Thoracic aorta (tissue), 2 donors: ENCODE measurements at regions not wholly inside any gene's neighbourhood (a gene's known extent, or its start where the extent isn't known, plus 50 kb on each side); places are given as distances from the start of the nearest gene placed in this dataset.

Source experiments
- ATAC-seq: fragments of 150-250 bp; one replicate; pipeline ENCODE4 v1.8.0; 2017; ENCODE audit warnings: low read depth; ENCODE audit not compliant: insufficient number of reproducible peaks, low FRiP score
- DNase-seq: peaks from one replicate; pipeline ENCODE4 v3.0.0-alpha.2; 2020; ENCODE audit warnings: low spot score
- H3K27ac ChIP-seq, 2 donors: fragments of 200-600 bp; sonication (generic); 1 replicate in 1 of 2; 2 replicates in 1 of 2; pipeline ENCODE4 v1.5.1; 2016; ENCODE audit warnings: mild to moderate bottlenecking in 2 of 2, moderate library complexity in 2 of 2
- H3K27me3 ChIP-seq: fragments of 200-600 bp; sonication (generic); replicated peaks from 2 replicates; pipeline ENCODE4 v1.6.0; 2016; ENCODE audit warnings: mild to moderate bottlenecking; ENCODE audit not compliant: insufficient read depth
- H3K36me3 ChIP-seq: fragments of 200-600 bp; sonication (generic); one replicate; pipeline ENCODE4 v1.5.1; 2016
- H3K4me1 ChIP-seq, 2 donors: fragments of 200-600 bp; sonication (generic); 1 replicate in 1 of 2; 2 replicates in 1 of 2; pipeline versions ENCODE4 v1.5.1 to v1.6.0; 2016; ENCODE audit warnings: low read depth in 2 of 2, mild to moderate bottlenecking in 1 of 2; ENCODE audit not compliant: control insufficient read depth in 1 of 2
- H3K4me3 ChIP-seq: fragments of 200-600 bp; sonication (generic); 2 replicates; pipeline ENCODE4 v1.5.1; 2016; ENCODE audit warnings: mild to moderate bottlenecking
- H3K9me3 ChIP-seq: fragments of 200-600 bp; sonication (generic); 2 replicates; pipeline ENCODE4 v1.5.1; 2016
- TF ChIP-seq, protein P1 (sequence below): fragments of 200-600 bp; sonication (generic); IDR thresholded peaks from one replicate; pipeline ENCODE4 v1.5.1; 2019; ENCODE audit warnings: antibody characterized with exemption

DNA sequence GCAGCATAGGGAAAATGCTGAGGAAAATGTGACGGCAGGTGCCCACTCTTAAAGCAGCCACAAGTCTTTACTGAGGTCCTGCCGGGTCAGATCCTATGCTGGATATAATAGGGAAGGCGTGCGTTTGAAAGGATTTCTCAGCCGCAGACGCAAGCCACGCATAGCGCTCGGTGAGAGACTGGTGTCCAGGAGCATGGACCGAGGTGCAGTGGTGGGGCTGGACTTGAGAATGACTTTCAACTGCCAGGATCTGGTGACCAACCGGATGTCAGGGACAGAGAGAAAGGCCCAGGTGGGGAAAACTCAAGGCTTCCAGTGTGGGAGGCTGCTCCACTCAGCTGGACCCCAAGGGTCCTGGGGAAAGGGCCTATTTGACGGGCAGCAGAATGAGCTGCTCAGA lies 74.7 kb upstream of the INSIG1 start:
- TF ChIP-seq, protein P1, sequence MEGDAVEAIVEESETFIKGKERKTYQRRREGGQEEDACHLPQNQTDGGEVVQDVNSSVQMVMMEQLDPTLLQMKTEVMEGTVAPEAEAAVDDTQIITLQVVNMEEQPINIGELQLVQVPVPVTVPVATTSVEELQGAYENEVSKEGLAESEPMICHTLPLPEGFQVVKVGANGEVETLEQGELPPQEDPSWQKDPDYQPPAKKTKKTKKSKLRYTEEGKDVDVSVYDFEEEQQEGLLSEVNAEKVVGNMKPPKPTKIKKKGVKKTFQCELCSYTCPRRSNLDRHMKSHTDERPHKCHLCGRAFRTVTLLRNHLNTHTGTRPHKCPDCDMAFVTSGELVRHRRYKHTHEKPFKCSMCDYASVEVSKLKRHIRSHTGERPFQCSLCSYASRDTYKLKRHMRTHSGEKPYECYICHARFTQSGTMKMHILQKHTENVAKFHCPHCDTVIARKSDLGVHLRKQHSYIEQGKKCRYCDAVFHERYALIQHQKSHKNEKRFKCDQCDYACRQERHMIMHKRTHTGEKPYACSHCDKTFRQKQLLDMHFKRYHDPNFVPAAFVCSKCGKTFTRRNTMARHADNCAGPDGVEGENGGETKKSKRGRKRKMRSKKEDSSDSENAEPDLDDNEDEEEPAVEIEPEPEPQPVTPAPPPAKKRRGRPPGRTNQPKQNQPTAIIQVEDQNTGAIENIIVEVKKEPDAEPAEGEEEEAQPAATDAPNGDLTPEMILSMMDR, result no peak
- ATAC-seq (no peak), DNase-seq (no peak)
- H3K27me3 ChIP-seq, result no peaks in the 10 kb centered on the region
- H3K4me3 ChIP-seq, result no peak overlapping the region
- H3K4me1 ChIP-seq, result no peaks in the 10 kb centered on the region
- no peaks in the 10 kb centered on the region for H3K36me3 ChIP-seq
- no peaks in the 10 kb centered on the region for H3K9me3 ChIP-seq
- H3K27ac ChIP-seq, result no peak overlapping the region

DNA sequence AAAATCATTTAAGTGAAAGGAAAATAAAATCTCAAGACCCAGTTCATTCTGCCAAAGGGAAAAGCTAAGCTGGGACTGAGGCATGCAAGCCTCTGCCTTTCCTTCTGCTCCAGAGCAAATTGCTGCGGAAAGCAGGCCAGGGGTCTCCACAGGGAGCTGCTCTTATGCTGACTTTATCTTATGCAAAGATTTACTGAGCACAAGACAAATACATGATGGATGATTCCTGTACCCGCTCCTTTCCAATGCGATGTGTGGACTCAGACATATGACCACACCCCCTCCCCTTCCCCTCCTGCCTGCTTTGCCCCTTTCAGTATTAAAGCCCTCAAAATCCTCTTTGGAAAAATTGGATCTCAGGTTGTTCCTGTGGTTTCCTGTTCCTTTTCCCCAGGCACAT lies 74.2 kb upstream of the INSIG1 start:
- DNase-seq (no peak), ATAC-seq (no peak)
- Histone ChIP-seq H3K4me3 (no peak overlapping the region), H3K9me3 (no peaks in the 10 kb centered on the region), H3K27me3 (no peaks in the 10 kb centered on the region), H3K36me3 (no peaks in the 10 kb centered on the region), H3K4me1 (no peaks in the 10 kb centered on the region), H3K27ac (no peak overlapping the region)
- TF ChIP-seq, protein P1, result no peak

DNA sequence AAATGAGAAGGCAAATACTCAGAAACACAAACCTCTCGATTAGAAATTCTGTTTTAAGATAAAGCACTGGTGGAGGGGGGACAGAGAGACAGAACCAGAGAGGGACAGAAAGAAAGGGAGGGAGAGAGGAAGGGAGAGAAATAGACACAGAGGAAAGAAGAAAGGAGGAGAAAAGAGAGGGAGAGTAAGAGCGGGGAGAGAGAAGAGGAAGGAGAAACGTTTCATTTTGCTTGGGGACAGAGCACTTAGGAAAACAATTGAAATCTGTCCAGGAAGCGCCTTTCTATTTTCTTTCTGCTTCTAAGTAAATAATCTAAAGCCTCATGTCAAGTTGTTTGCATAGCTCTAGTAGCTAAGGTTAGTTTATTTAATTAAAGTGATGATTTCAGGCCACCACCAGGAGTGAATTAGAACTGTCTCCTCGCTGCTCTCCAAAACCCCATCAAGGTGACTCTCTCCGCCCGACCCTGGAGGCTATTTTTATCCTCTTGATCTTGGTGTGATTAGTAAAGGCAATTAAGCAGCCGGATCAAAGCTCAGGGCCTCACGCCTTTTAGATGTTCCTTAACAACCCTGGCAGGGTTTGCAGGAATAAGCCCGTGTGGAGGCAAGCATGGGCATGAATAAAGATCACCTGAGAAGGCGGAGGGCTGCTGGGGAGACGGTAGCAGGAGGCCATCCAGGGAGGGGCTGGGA lies 73.4 kb upstream of the INSIG1 start:
- no peaks in the 10 kb centered on the region for H3K9me3 ChIP-seq
- ATAC-seq (no peak), DNase-seq (no peak)
- no peaks in the 10 kb centered on the region for H3K36me3 ChIP-seq
- H3K27ac ChIP-seq, result no peak overlapping the region
- H3K4me1 ChIP-seq, result no peaks in the 10 kb centered on the region
- no peak overlapping the region for H3K4me3 ChIP-seq
- no peaks in the 10 kb centered on the region for H3K27me3 ChIP-seq
- TF ChIP-seq, protein P1, result no peak

DNA sequence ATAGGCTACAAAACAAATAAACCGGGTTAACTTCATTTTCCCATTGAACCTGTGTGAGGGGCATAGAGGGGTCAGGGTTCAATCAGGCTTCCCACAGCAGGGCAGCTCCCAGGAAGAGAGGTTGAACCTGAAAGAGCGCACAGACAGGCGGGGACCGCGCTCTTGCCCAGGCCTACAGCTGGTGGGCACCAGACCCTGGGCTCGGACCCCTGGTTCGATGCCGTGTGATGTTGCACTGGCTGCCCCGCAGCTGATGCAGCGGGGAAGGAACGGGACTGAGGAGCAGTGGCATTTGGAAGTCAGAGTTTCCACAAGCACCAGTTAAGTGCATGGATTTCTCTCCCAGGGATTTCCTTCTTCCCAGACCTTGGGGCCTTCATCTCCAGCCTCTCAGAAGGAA lies 72.6 kb upstream of the INSIG1 start:
- H3K4me1 ChIP-seq, result no peaks in the 10 kb centered on the region
- TF ChIP-seq, protein P1, result no peak
- ATAC-seq, result no peak
- H3K9me3 ChIP-seq, result no peaks in the 10 kb centered on the region
- H3K4me3 ChIP-seq, result no peak overlapping the region
- H3K27me3 ChIP-seq, result no peaks in the 10 kb centered on the region
- no peak overlapping the region for H3K27ac ChIP-seq
- H3K36me3 ChIP-seq, result no peaks in the 10 kb centered on the region
- DNase-seq, result no peak

DNA sequence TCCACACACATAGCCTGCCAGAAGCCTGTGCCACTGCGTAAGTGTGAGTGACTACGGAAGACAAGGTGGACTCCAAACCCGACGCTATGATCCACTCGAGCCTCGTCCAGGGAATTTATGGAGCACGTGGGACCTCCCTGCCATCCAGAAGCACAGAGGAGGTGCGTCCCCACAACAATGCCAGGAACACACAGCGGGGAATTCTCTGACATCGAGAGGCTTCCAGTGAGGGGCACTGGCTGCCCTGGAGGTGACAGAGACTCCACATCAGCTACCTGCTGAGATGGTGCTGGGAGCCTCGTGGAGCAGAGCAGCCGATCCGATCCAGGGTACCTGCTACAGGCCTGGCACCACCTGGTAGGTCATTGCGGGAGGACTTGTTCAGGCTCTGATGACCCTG lies 72.2 kb upstream of the INSIG1 start:
- no peaks in the 10 kb centered on the region for H3K4me1 ChIP-seq
- no peak for ATAC-seq
- H3K36me3 ChIP-seq, result no peaks in the 10 kb centered on the region
- DNase-seq, result no peak
- no peak overlapping the region for H3K27ac ChIP-seq
- H3K27me3 ChIP-seq, result no peaks in the 10 kb centered on the region
- no peaks in the 10 kb centered on the region for H3K9me3 ChIP-seq
- no peak overlapping the region for H3K4me3 ChIP-seq
- TF ChIP-seq, protein P1, result no peak
